LNCAP (cell line): ENCODE measurements at regions not wholly inside any gene's neighbourhood (a gene's known extent, or its start where the extent isn't known, plus 50 kb on each side); places are given as distances from the start of the nearest gene placed in this dataset.

Experiments
- TF ChIP-seq, protein P1 (sequence below): fragments of 450-650 bp; IDR thresholded peaks from 2 replicates; pipeline ENCODE4 v1.5.1; 2017; ENCODE audit warnings: mild to moderate bottlenecking

DNA sequence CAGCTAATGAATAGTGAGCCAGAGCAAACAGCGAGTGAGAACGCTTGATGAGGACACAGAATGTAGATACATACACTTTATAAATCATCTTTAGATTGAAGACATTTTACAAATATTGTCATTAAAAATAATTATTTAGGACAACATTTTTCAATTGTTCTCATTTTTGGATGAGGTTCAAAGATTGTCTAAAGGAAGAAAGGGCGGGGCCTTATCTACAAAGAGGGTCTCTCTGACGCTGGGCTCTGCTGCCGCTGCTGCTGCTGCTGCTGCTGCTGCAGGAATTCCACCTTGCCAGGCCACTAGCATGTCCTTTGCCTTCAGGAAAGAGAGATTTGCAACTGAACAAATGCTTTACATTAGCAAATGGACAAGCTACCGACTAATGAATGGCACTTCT lies 220.7 kb upstream of the TMEM161B start:
- TF ChIP-seq, protein P1, sequence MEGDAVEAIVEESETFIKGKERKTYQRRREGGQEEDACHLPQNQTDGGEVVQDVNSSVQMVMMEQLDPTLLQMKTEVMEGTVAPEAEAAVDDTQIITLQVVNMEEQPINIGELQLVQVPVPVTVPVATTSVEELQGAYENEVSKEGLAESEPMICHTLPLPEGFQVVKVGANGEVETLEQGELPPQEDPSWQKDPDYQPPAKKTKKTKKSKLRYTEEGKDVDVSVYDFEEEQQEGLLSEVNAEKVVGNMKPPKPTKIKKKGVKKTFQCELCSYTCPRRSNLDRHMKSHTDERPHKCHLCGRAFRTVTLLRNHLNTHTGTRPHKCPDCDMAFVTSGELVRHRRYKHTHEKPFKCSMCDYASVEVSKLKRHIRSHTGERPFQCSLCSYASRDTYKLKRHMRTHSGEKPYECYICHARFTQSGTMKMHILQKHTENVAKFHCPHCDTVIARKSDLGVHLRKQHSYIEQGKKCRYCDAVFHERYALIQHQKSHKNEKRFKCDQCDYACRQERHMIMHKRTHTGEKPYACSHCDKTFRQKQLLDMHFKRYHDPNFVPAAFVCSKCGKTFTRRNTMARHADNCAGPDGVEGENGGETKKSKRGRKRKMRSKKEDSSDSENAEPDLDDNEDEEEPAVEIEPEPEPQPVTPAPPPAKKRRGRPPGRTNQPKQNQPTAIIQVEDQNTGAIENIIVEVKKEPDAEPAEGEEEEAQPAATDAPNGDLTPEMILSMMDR = no peak

DNA sequence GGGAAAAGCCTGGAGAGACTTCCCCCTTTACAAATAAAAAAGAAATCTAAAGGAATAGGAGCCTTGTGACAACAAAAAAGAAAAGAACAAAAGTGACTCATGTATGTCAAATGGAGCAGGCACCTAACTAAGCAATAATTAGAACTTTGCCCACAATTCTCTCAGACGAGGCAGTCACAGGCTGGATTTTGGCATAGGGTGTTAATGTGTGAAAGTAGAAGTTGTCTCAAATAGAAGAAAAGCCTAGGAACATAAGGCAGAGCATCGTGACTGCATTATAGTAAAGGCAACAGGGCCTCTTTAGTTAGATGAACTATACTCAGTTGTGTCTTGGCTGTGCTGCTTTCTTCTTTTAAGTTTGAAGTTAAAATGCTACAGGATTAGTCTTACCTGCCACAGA lies 219.9 kb upstream of the TMEM161B start:
- TF ChIP-seq, protein P1 = no peak

DNA sequence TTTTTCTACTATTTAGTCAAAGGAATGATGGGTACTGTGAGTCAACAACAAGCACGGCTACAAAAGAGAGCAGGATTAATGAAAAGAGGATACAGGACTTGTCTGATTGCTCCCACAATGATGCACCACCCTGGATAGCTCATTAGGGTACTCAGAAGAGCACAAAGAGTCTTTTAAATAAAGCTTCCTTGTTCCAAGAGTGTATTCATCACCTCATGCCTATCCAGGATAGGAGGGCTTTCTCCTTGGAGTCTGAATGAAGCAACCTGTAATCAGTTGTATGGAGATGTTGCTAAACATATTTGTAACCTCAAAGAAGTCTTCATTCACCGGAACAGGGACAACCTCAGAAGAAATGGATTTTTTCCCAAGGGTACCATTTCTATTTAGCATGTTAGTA lies 219.5 kb upstream of the TMEM161B start:
- TF ChIP-seq, protein P1 = no peak

DNA sequence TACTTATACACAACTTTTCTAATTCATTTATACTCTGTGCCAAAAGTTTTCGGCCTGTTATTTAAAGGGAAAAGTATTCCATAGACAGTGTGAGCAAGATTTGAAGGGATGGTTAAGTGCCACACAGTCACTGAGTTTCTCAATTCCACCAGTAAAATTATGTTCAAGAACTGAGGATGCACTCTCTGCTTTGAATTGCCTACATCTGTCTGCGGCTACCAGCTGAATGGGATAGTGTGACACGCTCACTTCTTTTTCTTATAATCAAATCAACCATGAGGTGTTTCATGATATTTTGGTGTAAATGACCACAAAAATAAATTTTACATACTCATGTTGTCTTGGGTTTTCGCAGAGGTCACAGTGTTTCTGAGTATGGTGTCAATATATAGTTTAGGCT lies 218.4 kb upstream of the TMEM161B start:
- TF ChIP-seq, protein P1 = no peak

DNA sequence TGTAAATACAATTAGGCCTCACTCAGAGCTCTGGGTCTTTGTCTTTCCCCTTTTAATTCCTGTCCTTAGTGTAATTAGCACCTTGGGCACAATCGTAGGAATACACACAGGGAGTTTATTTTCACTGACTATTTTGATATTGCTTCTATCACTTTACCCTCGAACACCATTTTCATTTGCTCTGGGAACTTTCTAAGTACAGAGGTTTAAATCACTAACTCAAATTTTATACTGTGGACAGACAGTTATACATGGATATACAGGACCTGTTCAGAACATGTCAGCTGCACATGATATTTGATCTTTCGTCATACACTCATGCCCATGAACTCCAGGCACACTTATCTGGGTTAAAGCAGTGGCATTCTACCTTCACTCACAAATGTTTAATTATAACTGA lies 217.8 kb upstream of the TMEM161B start:
- TF ChIP-seq, protein P1 = no peak

DNA sequence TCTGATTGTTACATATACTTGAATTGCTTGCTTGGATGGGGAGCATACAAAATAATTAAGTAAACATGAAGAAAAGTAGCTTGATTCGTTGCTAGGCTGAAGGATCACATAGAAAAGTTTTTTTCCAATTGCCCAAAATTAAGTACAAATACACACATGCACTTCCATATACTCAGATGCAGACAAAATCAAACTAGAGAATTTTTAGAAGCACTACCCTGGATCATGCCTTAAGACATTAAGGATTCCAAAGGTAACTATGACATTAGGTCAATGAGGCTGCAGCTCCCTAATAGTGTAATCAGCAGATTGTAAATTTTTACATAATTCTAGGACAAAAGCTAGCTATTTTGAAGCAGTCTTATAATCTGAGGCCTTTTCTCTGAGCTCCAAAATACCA lies 216.9 kb upstream of the TMEM161B start:
- TF ChIP-seq, protein P1 = no peak

DNA sequence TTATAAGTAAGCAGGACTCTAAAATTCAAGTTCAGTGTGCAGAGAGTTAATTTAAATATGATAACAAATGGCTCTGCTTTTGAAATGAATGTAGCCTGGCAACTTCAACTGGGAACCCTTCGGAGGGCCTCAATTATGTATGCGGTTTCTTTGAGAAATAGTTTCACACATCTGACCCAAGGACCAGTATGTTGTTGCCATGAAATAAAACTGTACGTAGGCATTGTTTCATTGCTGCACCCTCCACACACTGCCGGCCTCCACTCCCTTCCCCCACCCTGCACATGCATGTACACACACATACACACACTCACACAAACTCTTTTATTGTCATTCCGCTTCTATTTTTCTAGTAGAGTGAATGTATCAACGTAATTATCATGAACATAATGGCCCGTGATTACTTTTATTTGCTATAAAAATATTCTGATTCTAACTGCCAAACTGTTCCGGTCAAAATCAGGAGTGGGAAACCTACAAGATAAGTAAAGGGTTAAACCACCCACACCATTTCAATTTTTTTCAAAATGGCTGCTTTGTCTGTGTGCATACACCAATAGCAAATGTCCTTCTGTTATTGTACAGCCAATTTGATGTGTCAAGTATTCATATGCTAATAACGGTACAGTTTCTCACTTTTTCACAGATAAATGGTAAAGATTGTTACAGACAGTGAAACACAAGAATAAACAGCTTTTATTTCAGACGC lies 215.5 kb upstream of the TMEM161B start:
- TF ChIP-seq, protein P1 = no peak
